GM23338 (cell line): ENCODE measurements at regions not wholly inside any gene's neighbourhood (a gene's known extent, or its start where the extent isn't known, plus 50 kb on each side); places are given as distances from the start of the nearest gene placed in this dataset.

ENCODE experiments used
- ATAC-seq: fragments of 200-7000 bp; cut with Tn5 transposase; 3 replicates; pipeline ENCODE4 v1.9.1; 2020
- DNase-seq: peaks from one replicate; pipeline ENCODE4 v3.0.0-alpha.2; 2015; ENCODE audit warnings: low spot score
- H2AFZ ChIP-seq: fragments of 200-600 bp; sonication (generic); 2 replicates; pipeline ENCODE4 v1.8.0; 2016; ENCODE audit warnings: antibody characterized with exemption, mild to moderate bottlenecking, moderate library complexity
- H3F3A ChIP-seq: fragments of 200-600 bp; sonication (generic); replicated peaks from 2 replicates; pipeline ENCODE4 v1.8.0; 2017; ENCODE audit warnings: antibody characterized with exemption, mixed run types, low read depth
- H3K27ac ChIP-seq: fragments of 200-600 bp; sonication (generic); 2 replicates; pipeline ENCODE4 v1.6.1; 2016; ENCODE audit warnings: low read depth
- H3K27me3 ChIP-seq: fragments of 200-600 bp; sonication (generic); 2 replicates; pipeline ENCODE4 v1.8.0; 2016; ENCODE audit warnings: mild to moderate bottlenecking, mixed run types, moderate library complexity; ENCODE audit not compliant: insufficient read depth
- H3K36me3 ChIP-seq: fragments of 200-600 bp; sonication (generic); 2 replicates; pipeline ENCODE4 v1.8.0; 2016; ENCODE audit warnings: mild to moderate bottlenecking; ENCODE audit not compliant: insufficient read depth
- H3K4me1 ChIP-seq: fragments of 200-600 bp; sonication (generic); 2 replicates; pipeline ENCODE4 v1.8.0; 2016; ENCODE audit warnings: mild to moderate bottlenecking, moderate library complexity; ENCODE audit not compliant: insufficient read depth
- H3K4me2 ChIP-seq: fragments of 200-600 bp; sonication (generic); 2 replicates; pipeline ENCODE4 v1.7.1; 2017; ENCODE audit warnings: mixed run types
- H3K4me3 ChIP-seq: fragments of 200-600 bp; sonication (generic); 2 replicates; pipeline ENCODE4 v1.6.1; 2016; ENCODE audit warnings: mixed run types
- H3K79me2 ChIP-seq: fragments of 200-600 bp; sonication (generic); replicated peaks from 2 replicates; pipeline ENCODE4 v1.8.0; 2017; ENCODE audit warnings: mild to moderate bottlenecking; ENCODE audit not compliant: insufficient read depth
- H3K9me2 ChIP-seq: fragments of 200-600 bp; sonication (generic); 2 replicates; pipeline ENCODE4 v1.8.0; 2017; ENCODE audit not compliant: insufficient read depth
- H4K20me1 ChIP-seq: fragments of 200-600 bp; sonication (generic); replicated peaks from 2 replicates; pipeline ENCODE4 v1.8.0; 2017; ENCODE audit warnings: mild to moderate bottlenecking; ENCODE audit not compliant: insufficient read depth
- H3K27ac Mint-ChIP-seq: 2 replicates; pipeline ENCODE4 v1.8.0; 2020; ENCODE audit warnings: inconsistent platforms, mild to moderate bottlenecking, moderate library complexity, mixed read lengths
- H3K27me3 Mint-ChIP-seq: 3 replicates; pipeline ENCODE4 v1.8.0; 2022; ENCODE audit warnings: low read depth, mild to moderate bottlenecking, moderate library complexity, mixed read lengths, inconsistent platforms; ENCODE audit not compliant: insufficient read depth, poor library complexity
- H3K36me3 Mint-ChIP-seq: 3 replicates; pipeline ENCODE4 v1.8.0; 2021; ENCODE audit warnings: low read depth, mild to moderate bottlenecking, inconsistent platforms, moderate library complexity, mixed read lengths
- H3K4me1 Mint-ChIP-seq: 3 replicates; pipeline ENCODE4 v1.8.0; 2020; ENCODE audit warnings: mild to moderate bottlenecking, inconsistent platforms, mixed read lengths
- H3K4me3 Mint-ChIP-seq: 3 replicates; pipeline ENCODE4 v1.8.0; 2021; ENCODE audit warnings: moderate library complexity, mild to moderate bottlenecking, inconsistent platforms, mixed read lengths
- H3K9me3 Mint-ChIP-seq: 3 replicates; pipeline ENCODE4 v1.8.0; 2020; ENCODE audit warnings: moderate library complexity, mild to moderate bottlenecking, inconsistent platforms, mixed read lengths
- CREB1 ChIP-seq: fragments of 250-450 bp; sonication (Bioruptor Pico); IDR thresholded peaks from 2 replicates; pipeline ENCODE4 v1.5.0; 2020; ENCODE audit warnings: low read depth, mild to moderate bottlenecking, moderate library complexity
- CTCF ChIP-seq, 2 experiments: fragments of 200-600 bp in 1 of 2; sonication (generic) in 1 of 2; conservative IDR thresholded peaks; 2 replicates each; pipeline versions ENCODE4 v1.5.1 to v1.6.1; 2016 to 2017; ENCODE audit warnings: antibody characterized with exemption in 2 of 2, low read depth in 2 of 2, mild to moderate bottlenecking in 2 of 2, moderate library complexity in 1 of 2
- ETS1 ChIP-seq: IDR thresholded peaks from 2 replicates; pipeline ENCODE4 v1.6.1; 2016; ENCODE audit warnings: antibody characterized with exemption
- EZH2 ChIP-seq: fragments of 200-600 bp; sonication (generic); IDR thresholded peaks from one replicate; pipeline ENCODE4 v1.8.0; 2017; ENCODE audit warnings: antibody characterized with exemption, mild to moderate bottlenecking, low read depth; ENCODE audit not compliant: unreplicated experiment
- EZH2phosphoT487 ChIP-seq: fragments of 200-600 bp; sonication (generic); IDR thresholded peaks from one replicate; pipeline ENCODE4 v1.8.1; 2018; ENCODE audit warnings: antibody characterized with exemption; ENCODE audit not compliant: unreplicated experiment
- NANOG ChIP-seq: IDR thresholded peaks from 2 replicates; pipeline ENCODE4 v1.6.1; 2016; ENCODE audit warnings: antibody characterized with exemption, borderline replicate concordance
- POLR2AphosphoS5 ChIP-seq: IDR thresholded peaks from 2 replicates; pipeline ENCODE4 v1.6.1; 2016; ENCODE audit warnings: antibody characterized with exemption, low read depth
- REST ChIP-seq: IDR thresholded peaks from one replicate; pipeline ENCODE4 v1.6.1; 2018; ENCODE audit warnings: antibody characterized with exemption; ENCODE audit not compliant: unreplicated experiment
- STAT1 ChIP-seq: IDR thresholded peaks from one replicate; pipeline ENCODE4 v1.6.1; 2016; ENCODE audit warnings: antibody characterized with exemption; ENCODE audit not compliant: unreplicated experiment
- ZNF114 ChIP-seq: fragments of 250-450 bp; sonication (Bioruptor Pico); IDR thresholded peaks from 2 replicates; pipeline ENCODE4 v1.5.0; 2020; ENCODE audit warnings: mild to moderate bottlenecking, moderate library complexity
- ZNF331 ChIP-seq: fragments of 250-450 bp; sonication (Bioruptor Pico); IDR thresholded peaks from 2 replicates; pipeline ENCODE4 v1.5.0; 2020; ENCODE audit warnings: low read depth, mild to moderate bottlenecking, moderate library complexity

- Mint-ChIP-seq H3K36me3 (no peaks in the 10 kb centered on the region), H3K4me1 (peaks cover 6% of the 10 kb centered on the region; the same call in 2 of the 3 replicates), H3K27me3 (no peaks in the 10 kb centered on the region), H3K4me3 (no peak overlapping the region), H3K27ac (no peak overlapping the region), H3K9me3 (peaks cover 17% of the 10 kb centered on the region; the same call in 2 of the 3 replicates)
- Histone ChIP-seq H3F3A (no peaks in the 10 kb centered on the region), H3K79me2 (no peaks in the 10 kb centered on the region), H3K4me1 (no peaks in the 10 kb centered on the region), H3K27me3 (no peaks in the 10 kb centered on the region), H3K9me2 (0 out of 2 replicates have a peak, but pooled peaks cover 4% of the 10 kb centered on the region), H3K27ac (no peak overlapping the region), H3K4me3 (no peak overlapping the region), H4K20me1 (no peaks in the 10 kb centered on the region), H3K4me2 (no peak overlapping the region), H3K36me3 (no peaks in the 10 kb centered on the region), H2AFZ (no peak overlapping the region)
- TF ChIP-seq ZNF114 (CRISPR knock-in tag) (no peak), CTCF (conservative IDR thresholded peaks at IDR 0.05; ENCODE audit: low read depth in 2 of 2) (no peak), EZH2 (no peak), REST (no peak)
- ATAC-seq, result no peak
- DNase-seq, result no peak
Observed at GRCh38 chr9:94018628-94019027, 63.5 kb upstream of the BARX1 start.

GRCh38 chr9:94017939-94018531 is 62.9 kb upstream of the BARX1 start:
- Histone ChIP-seq H3K4me2 (no peak overlapping the region), H3K4me1 (no peaks in the 10 kb centered on the region), H3K36me3 (no peaks in the 10 kb centered on the region), H4K20me1 (no peaks in the 10 kb centered on the region), H2AFZ (no peak overlapping the region), H3K9me2 (0 out of 2 replicates have a peak, but pooled peaks cover 4% of the 10 kb centered on the region), H3K79me2 (no peaks in the 10 kb centered on the region), H3K27ac (no peak overlapping the region), H3F3A (no peaks in the 10 kb centered on the region), H3K4me3 (no peak overlapping the region), H3K27me3 (no peaks in the 10 kb centered on the region)
- no peak overlapping the region for H3K27ac Mint-ChIP-seq
- H3K4me3 Mint-ChIP-seq, result no peak overlapping the region
- no peaks in the 10 kb centered on the region for H3K36me3 Mint-ChIP-seq
- no peaks in the 10 kb centered on the region for H3K27me3 Mint-ChIP-seq
- DNase-seq (no peak), ATAC-seq (no peak)
- peaks cover 6% of the 10 kb centered on the region; the same call in 2 of the 3 replicates for H3K4me1 Mint-ChIP-seq
- peaks cover 14% of the 10 kb centered on the region; the same call in 2 of the 3 replicates for H3K9me3 Mint-ChIP-seq
- TF ChIP-seq NANOG (no peak), CREB1 (CRISPR knock-in tag) (no peak), REST (no peak), CTCF (conservative IDR thresholded peaks at IDR 0.05; ENCODE audit: low read depth in 2 of 2) (no peak), ZNF114 (CRISPR knock-in tag) (no peak), EZH2phosphoT487 (no peak), ZNF331 (CRISPR knock-in tag) (no peak), POLR2AphosphoS5 (no peak), EZH2 (no peak), ETS1 (no peak), STAT1 (no peak)
